Uterus (tissue), 3 donors: ENCODE measurements at regions not wholly inside any gene's neighbourhood (a gene's known extent, or its start where the extent isn't known, plus 50 kb on each side); places are given as distances from the start of the nearest gene placed in this dataset.
A peak's percentile ranks its signal among the peaks of the same experiment; 100 is the strongest.

Experiments
- DNase-seq, 2 donors: peaks; one replicate each; pipeline ENCODE4 v3.0.0-alpha.2; 2019 to 2020
- H3K27ac ChIP-seq, 2 donors: fragments of 200-600 bp; sonication (generic); 1 replicate in 1 of 2; 2 replicates in 1 of 2; pipeline ENCODE4 v1.5.1; 2016 to 2018
- H3K27me3 ChIP-seq, 2 donors: fragments of 200-600 bp; sonication (generic); one replicate each; pipeline ENCODE4 v1.5.1; 2018 to 2019; ENCODE audit warnings: control low read depth in 1 of 2
- H3K36me3 ChIP-seq, 2 donors: fragments of 200-600 bp; sonication (generic); one replicate each; pipeline ENCODE4 v1.5.1; 2019; ENCODE audit warnings: control low read depth in 1 of 2
- H3K4me1 ChIP-seq, 2 donors: fragments of 200-600 bp; sonication (generic); one replicate each; pipeline ENCODE4 v1.5.1; 2018 to 2019; ENCODE audit warnings: control low read depth in 1 of 2
- H3K4me3 ChIP-seq, 2 donors: fragments of 200-600 bp; sonication (generic); 1 replicate in 1 of 2; 2 replicates in 1 of 2; pipeline ENCODE4 v1.5.1; 2018 to 2019; ENCODE audit warnings: mild to moderate bottlenecking in 1 of 2
- H3K9me3 ChIP-seq, 2 donors: fragments of 200-600 bp; sonication (generic); one replicate each; pipeline ENCODE4 v1.5.1; 2019; ENCODE audit warnings: control low read depth in 1 of 2
- CTCF ChIP-seq, 4 experiments: fragments of 200-600 bp in 2 of 4; fragments of 450-650 bp in 2 of 4; sonication (generic) in 2 of 4; IDR thresholded peaks; one replicate each; pipeline ENCODE4 v1.5.1; 2016 to 2019; ENCODE audit warnings: antibody characterized with exemption in 4 of 4, mild to moderate bottlenecking in 2 of 4, moderate library complexity in 1 of 4
- POLR2A ChIP-seq, 2 donors: fragments of 450-650 bp; IDR thresholded peaks; one replicate each; pipeline ENCODE4 v1.6.1; 2016; ENCODE audit warnings: antibody characterized with exemption in 2 of 2, mild to moderate bottlenecking in 1 of 2, moderate library complexity in 1 of 2
- intact Hi-C: fragments of 100-400 bp; cut with DNase I; formaldehyde crosslinking; loops from one replicate; pipeline ENCODE4 v1.15.1; 2023; ENCODE audit warnings: low total_unique reads
- donor health status: DM: yes; HTN: yes; CAD: no.

DNA sequence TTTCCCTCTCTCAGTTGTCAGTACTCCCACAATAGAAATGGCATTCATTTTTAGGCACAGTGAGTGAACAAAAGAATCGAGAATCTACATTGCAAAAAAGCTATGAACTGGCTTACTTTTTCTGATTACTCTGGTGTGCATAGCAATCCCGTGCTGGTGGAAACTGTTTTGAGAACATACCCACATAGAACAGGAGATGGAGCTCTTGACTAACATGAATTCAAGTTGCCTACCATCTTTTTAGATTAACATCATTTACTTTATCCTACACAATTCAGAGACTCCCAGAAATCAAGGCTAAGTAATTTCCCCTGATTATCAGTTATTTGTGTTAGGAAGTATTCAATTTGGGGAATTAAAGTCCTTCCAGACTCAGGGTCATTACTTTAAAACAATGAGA lies 326.6 kb downstream of the ARPP21 start:
- Histone ChIP-seq H3K36me3 (no peaks in the 10 kb centered on the region), H3K27ac (no peak overlapping the region), H3K27me3 (no peaks in the 10 kb centered on the region), H3K9me3 (no peaks in the 10 kb centered on the region), H3K4me1 (no peaks in the 10 kb centered on the region), H3K4me3 (no peak overlapping the region)
- no peak for DNase-seq
- TF ChIP-seq POLR2A (IDR thresholded peaks at IDR 0.05) (no peak), CTCF (IDR thresholded peaks at IDR 0.05) (peak; percentile 44 to 69 (median 54))
- intact Hi-C loops = no loop called here

DNA sequence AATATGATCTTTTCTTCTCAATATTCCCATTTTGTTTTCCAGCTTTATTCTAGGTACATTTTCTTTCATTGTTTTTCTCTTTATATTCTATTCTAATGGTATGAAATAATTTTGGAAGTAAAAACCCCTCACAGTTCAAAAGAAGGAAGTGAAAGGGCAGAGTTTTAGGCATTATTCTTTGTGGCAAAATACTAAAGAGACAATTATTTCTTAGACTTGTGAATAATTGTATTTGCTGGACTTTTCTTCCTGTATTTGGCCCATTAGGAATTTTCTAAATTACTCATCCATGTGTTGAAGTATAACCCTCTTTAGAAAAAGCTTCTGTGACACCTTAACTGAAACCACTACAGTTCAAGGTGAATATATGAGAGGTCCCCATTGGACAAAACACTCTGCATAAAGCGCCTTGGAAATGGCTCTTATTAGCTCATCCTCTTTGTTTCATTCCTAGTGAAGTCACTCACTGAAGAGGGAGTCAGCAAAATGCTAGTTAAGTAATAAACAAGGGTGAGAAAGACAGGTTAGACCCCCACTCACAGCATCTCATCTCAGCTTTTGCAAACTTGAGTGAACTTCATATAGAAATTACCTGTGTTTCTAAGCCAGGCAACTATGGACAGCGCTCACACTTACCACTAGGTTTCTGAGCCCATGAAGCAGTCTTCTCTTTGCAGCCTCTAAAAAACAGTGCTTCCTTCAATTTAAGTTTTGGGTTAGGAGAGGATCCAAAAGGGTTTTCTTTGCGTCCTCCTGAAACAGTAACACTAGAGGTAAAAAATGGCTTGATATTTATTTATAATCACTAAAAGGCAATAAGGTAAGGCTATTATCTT lies 327.5 kb downstream of the ARPP21 start:
- Histone ChIP-seq H3K4me3 (no peak overlapping the region), H3K36me3 (no peaks in the 10 kb centered on the region), H3K27me3 (no peaks in the 10 kb centered on the region), H3K4me1 (no peaks in the 10 kb centered on the region), H3K9me3 (no peaks in the 10 kb centered on the region), H3K27ac (no peak overlapping the region)
- TF ChIP-seq CTCF (IDR thresholded peaks at IDR 0.05) = no peak
- TF ChIP-seq POLR2A (IDR thresholded peaks at IDR 0.05) = no peak
- intact Hi-C loops = no loop called here
- no peak for DNase-seq

DNA sequence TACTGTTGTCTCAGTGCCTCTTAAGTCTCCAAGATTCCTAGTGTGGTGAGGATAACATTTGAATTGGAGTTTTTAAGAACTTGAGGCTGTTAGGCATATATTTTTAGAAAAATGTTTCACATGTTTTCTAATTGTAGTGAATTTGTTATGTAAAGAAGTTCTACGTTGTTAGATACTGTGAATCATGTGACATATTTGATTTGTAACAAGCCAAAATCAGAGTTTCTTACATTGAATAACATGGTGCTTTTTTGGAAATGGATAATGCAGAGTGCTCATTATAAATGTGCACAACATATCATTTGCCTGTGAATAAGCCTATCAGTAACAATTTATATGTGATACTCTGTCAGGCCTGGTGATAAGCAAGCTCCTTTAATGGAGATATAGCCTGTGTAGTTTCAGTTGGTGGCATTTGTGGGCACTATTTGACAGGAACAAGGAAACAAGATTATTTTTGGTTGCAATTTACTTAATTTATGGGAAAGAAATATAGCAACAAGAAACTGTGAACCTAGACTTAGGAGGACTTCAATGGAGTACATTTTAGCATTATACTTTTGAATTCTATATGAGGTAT lies 328.8 kb downstream of the ARPP21 start:
- no peak for DNase-seq
- H3K4me3 ChIP-seq = no peak overlapping the region
- H3K36me3 ChIP-seq = no peaks in the 10 kb centered on the region
- TF ChIP-seq POLR2A (IDR thresholded peaks at IDR 0.05) (no peak), CTCF (IDR thresholded peaks at IDR 0.05) (no peak)
- H3K27ac ChIP-seq = no peak overlapping the region
- H3K9me3 ChIP-seq = no peaks in the 10 kb centered on the region
- H3K27me3 ChIP-seq = no peaks in the 10 kb centered on the region
- intact Hi-C loops = no loop called here
- H3K4me1 ChIP-seq = no peaks in the 10 kb centered on the region

- no peak for DNase-seq
- TF ChIP-seq CTCF (IDR thresholded peaks at IDR 0.05) (no peak), POLR2A (IDR thresholded peaks at IDR 0.05) (no peak)
- Histone ChIP-seq H3K27ac (no peak overlapping the region), H3K9me3 (no peaks in the 10 kb centered on the region), H3K27me3 (no peaks in the 10 kb centered on the region), H3K4me3 (peak overlapping the region in 1 of 2 donors; percentile 8), H3K4me1 (no peaks in the 10 kb centered on the region), H3K36me3 (no peaks in the 10 kb centered on the region)
- intact Hi-C loops = no loop called here
Observed at GRCh38 chr3:35969406-35969805, 330.1 kb downstream of the ARPP21 start.

- no peak for DNase-seq
- intact Hi-C loops = no loop called here
- H3K27ac ChIP-seq = no peak overlapping the region
- no peaks in the 10 kb centered on the region for H3K36me3 ChIP-seq
- no peak for TF ChIP-seq CTCF (IDR thresholded peaks at IDR 0.05)
- no peak for TF ChIP-seq POLR2A (IDR thresholded peaks at IDR 0.05)
- H3K4me1 ChIP-seq = no peaks in the 10 kb centered on the region
- H3K27me3 ChIP-seq = no peaks in the 10 kb centered on the region
- H3K4me3 ChIP-seq = no peak overlapping the region
- no peaks in the 10 kb centered on the region for H3K9me3 ChIP-seq
Observed at GRCh38 chr3:35970793-35971192, 331.5 kb downstream of the ARPP21 start.
